ENCODE measurements at regions not wholly inside any gene's neighbourhood (a gene's known extent, or its start where the extent isn't known, plus 50 kb on each side); places are given as distances from the start of the nearest gene placed in this dataset.

DNA sequence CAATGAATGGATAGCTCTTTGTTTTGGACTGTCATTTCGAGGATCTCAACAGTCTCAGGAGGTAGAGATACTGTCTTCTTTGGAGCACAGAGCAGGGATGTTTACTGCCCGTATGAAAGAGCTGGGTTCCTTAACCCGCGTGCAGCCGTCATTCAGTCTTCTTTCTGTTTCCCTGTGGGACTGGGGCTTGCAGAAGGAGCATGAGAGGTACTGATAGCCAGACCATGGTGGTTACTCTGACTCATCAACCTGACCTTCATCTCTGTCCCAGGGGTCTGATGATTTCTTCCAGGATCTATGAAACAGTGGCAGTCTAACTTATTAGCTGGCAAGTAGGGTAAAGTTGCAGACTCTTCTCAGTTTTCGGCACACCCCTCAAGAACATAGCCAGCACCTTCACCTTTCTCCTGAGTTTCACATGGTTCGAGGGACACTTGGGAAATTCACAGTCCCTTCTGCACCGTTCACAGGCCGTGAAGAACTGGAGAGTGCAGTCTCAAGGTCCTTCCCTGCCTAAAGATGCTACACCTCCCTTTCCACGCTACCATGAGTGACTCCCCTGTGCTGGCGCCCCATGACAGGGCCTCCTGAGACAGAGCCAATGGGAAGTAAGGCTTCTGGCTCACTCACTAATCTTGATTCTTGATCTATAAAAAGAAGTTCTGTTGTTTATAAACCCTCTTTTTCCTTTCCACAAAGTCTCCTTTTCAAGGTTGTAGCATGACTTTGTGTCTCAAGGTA lies 226.2 kb downstream of the MC4R start:
- no peaks in the 10 kb centered on the region for H3K4me1 ChIP-seq (ENCODE audit: control insufficient read depth in 1 of 2, low read depth in 2 of 2)
- no peaks in the 10 kb centered on the region for H3K36me3 ChIP-seq
- no peak for TF ChIP-seq CTCF (IDR thresholded peaks at IDR 0.05)
- no peaks in the 10 kb centered on the region for H3K27me3 ChIP-seq (replicated peaks; ENCODE audit: insufficient read depth)
- DNase-seq (ENCODE audit: low spot score) (no peak), ATAC-seq (ENCODE audit: insufficient number of reproducible peaks, low FRiP score, low read depth) (no peak)
- H3K9me3 ChIP-seq: no peaks in the 10 kb centered on the region
- H3K27ac ChIP-seq: no peak overlapping the region
- H3K4me3 ChIP-seq: no peak overlapping the region

DNA sequence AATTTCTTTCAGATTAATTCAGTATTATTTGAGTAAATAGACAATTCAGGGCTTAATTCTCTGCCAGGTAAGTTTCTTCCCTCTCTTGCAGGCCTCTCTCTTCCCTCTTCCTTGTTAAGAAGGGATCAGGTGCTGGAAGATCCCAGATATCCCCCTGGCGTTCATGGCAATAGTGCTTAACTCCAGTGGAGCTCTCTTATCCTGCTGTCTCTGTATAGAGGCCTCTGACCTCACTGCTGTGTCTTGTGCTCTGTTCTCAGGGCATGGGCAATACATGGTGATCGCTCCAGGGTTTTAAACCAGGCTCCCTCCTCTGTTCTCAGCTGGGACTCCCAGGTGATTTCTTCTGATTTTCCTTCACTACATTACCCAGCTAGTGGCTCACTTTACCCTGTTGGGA lies 226.8 kb downstream of the MC4R start:
- ATAC-seq (ENCODE audit: insufficient number of reproducible peaks, low FRiP score, low read depth) (no peak), DNase-seq (ENCODE audit: low spot score) (no peak)
- Histone ChIP-seq H3K4me1 (ENCODE audit: control insufficient read depth in 1 of 2, low read depth in 2 of 2) (no peaks in the 10 kb centered on the region), H3K27ac (no peak overlapping the region), H3K36me3 (no peaks in the 10 kb centered on the region), H3K27me3 (replicated peaks; ENCODE audit: insufficient read depth) (no peaks in the 10 kb centered on the region), H3K9me3 (no peaks in the 10 kb centered on the region), H3K4me3 (no peak overlapping the region)
- TF ChIP-seq CTCF (IDR thresholded peaks at IDR 0.05): no peak

GRCh38 chr18:60134806-60135205 lies 235.0 kb downstream of the PMAIP1 start:
- H3K4me3 ChIP-seq: no peak overlapping the region
- no peaks in the 10 kb centered on the region for H3K27me3 ChIP-seq (replicated peaks; ENCODE audit: insufficient read depth)
- H3K36me3 ChIP-seq: no peaks in the 10 kb centered on the region
- ATAC-seq (ENCODE audit: insufficient number of reproducible peaks, low FRiP score, low read depth) (no peak), DNase-seq (ENCODE audit: low spot score) (no peak)
- H3K27ac ChIP-seq: no peak overlapping the region
- TF ChIP-seq CTCF (IDR thresholded peaks at IDR 0.05): no peak
- H3K9me3 ChIP-seq: no peaks in the 10 kb centered on the region
- no peaks in the 10 kb centered on the region for H3K4me1 ChIP-seq (ENCODE audit: control insufficient read depth in 1 of 2, low read depth in 2 of 2)

GRCh38 chr18:60130284-60130683 lies 230.5 kb downstream of the PMAIP1 start:
- no peak for ATAC-seq (ENCODE audit: insufficient number of reproducible peaks, low FRiP score, low read depth)
- Histone ChIP-seq H3K9me3 (no peaks in the 10 kb centered on the region), H3K27me3 (replicated peaks; ENCODE audit: insufficient read depth) (no peaks in the 10 kb centered on the region), H3K27ac (no peak overlapping the region), H3K4me1 (ENCODE audit: control insufficient read depth in 1 of 2, low read depth in 2 of 2) (no peaks in the 10 kb centered on the region), H3K36me3 (no peaks in the 10 kb centered on the region), H3K4me3 (no peak overlapping the region)
- TF ChIP-seq CTCF (IDR thresholded peaks at IDR 0.05): no peak
- DNase-seq (ENCODE audit: low spot score): no peak

DNA sequence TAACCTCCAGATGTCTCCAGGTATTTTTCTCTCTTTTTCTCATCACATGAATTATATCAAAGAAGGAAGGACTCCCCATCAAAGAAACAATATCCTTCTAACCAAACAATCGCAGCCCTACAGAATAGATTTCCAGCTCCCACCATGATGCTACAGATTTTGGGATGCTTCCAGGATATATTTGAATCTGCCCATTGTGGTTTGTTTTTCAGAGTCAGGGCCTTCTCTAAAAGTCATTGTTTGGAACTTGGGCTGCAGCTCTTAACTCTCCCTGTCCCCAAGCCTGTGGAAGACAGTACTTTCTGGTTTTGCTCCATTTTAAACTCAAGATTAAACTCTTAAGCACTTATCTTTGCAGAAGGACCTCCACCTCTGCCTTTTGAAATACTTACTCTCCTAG lies 223.2 kb downstream of the PMAIP1 start:
- TF ChIP-seq CTCF (IDR thresholded peaks at IDR 0.05): no peak
- no peaks in the 10 kb centered on the region for H3K4me1 ChIP-seq (ENCODE audit: control insufficient read depth in 1 of 2, low read depth in 2 of 2)
- DNase-seq (ENCODE audit: low spot score) (no peak), ATAC-seq (ENCODE audit: insufficient number of reproducible peaks, low FRiP score, low read depth) (no peak)
- H3K4me3 ChIP-seq: no peak overlapping the region
- H3K36me3 ChIP-seq: no peaks in the 10 kb centered on the region
- no peaks in the 10 kb centered on the region for H3K9me3 ChIP-seq
- H3K27ac ChIP-seq: no peak overlapping the region
- H3K27me3 ChIP-seq (replicated peaks; ENCODE audit: insufficient read depth): no peaks in the 10 kb centered on the region
